Neural progenitor cell (in vitro differentiated cells): ENCODE measurements at regions not wholly inside any gene's neighbourhood (a gene's known extent, or its start where the extent isn't known, plus 50 kb on each side); places are given as distances from the start of the nearest gene placed in this dataset.

Experiments used
- EZH2 ChIP-seq: fragments of 200-600 bp; sonication (generic); IDR thresholded peaks from 2 replicates; pipeline ENCODE4 v1.6.1; 2017; ENCODE audit warnings: antibody characterized with exemption, mild to moderate bottlenecking, moderate library complexity
- TF ChIP-seq, protein P1 (sequence below): fragments of 200-600 bp; sonication (generic); IDR thresholded peaks from 2 replicates; pipeline ENCODE4 v1.5.1; 2017; ENCODE audit warnings: antibody characterized with exemption, mild to moderate bottlenecking

GRCh38 chr4:67234296-67234695 is 311.0 kb downstream of the CENPC start:
- TF ChIP-seq, protein P1, sequence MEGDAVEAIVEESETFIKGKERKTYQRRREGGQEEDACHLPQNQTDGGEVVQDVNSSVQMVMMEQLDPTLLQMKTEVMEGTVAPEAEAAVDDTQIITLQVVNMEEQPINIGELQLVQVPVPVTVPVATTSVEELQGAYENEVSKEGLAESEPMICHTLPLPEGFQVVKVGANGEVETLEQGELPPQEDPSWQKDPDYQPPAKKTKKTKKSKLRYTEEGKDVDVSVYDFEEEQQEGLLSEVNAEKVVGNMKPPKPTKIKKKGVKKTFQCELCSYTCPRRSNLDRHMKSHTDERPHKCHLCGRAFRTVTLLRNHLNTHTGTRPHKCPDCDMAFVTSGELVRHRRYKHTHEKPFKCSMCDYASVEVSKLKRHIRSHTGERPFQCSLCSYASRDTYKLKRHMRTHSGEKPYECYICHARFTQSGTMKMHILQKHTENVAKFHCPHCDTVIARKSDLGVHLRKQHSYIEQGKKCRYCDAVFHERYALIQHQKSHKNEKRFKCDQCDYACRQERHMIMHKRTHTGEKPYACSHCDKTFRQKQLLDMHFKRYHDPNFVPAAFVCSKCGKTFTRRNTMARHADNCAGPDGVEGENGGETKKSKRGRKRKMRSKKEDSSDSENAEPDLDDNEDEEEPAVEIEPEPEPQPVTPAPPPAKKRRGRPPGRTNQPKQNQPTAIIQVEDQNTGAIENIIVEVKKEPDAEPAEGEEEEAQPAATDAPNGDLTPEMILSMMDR, result no peak
- TF ChIP-seq EZH2, result no peak
